ENCODE measurements at regions not wholly inside any gene's neighbourhood (a gene's known extent, or its start where the extent isn't known, plus 50 kb on each side); places are given as distances from the start of the nearest gene placed in this dataset.

DNA sequence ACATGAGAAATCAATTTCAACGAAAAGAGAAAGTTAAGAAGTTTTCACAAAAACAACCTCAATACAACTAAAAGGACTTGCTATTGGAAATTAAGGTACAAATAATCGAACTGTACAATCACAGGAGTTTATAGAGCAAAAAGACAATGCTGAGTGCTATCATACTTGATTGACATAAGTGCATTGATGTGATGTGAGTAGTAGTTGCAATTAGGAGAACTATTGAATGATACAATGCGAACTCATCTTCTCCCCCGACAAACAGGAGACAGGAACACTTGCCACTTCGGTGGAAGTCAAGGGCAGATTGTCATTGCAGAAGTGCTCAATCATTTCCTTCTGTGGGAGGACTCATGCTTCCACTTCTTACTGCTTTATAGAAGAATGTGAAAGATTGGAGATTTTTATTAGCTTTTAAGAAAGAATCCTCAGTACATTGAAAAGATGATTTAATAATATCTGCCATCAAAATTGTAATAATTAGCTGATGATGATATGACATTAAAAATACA, 276.6 kb upstream of the MPDZ start:
- no peaks in the 10 kb centered on the region for H3K27me3 Mint-ChIP-seq (ENCODE audit: insufficient read depth)
- H3K36me3 Mint-ChIP-seq (ENCODE audit: low read depth), result no peaks in the 10 kb centered on the region
- no peak overlapping the region for H3K4me3 Mint-ChIP-seq
- no peaks in the 10 kb centered on the region for H3K36me3 ChIP-seq (ENCODE audit: control insufficient read depth, insufficient read depth, low read length)
- no peak overlapping the region for H3K27ac ChIP-seq (ENCODE audit: low read depth, low read length)
- 63 to 98% methylated on average over 2 to 5 of the region's 5 CpGs for WGBS, 2 experiments (ENCODE audit: insufficient coverage in 1 of 2, insufficient read length in 1 of 2)
- no peak overlapping the region for H3K4me3 ChIP-seq (ENCODE audit: low read length)
- H3K9me3 Mint-ChIP-seq, result no peaks in the 10 kb centered on the region
- no peak for DNase-seq
- H3K4me1 ChIP-seq (ENCODE audit: control insufficient read depth, insufficient read depth, low read length), result no peaks in the 10 kb centered on the region
- no peak overlapping the region for H3K9ac ChIP-seq (ENCODE audit: extremely low read depth, low read length, poor library complexity, severe bottlenecking)
- H3K9me3 ChIP-seq (ENCODE audit: control insufficient read depth, low read length), result no peaks in the 10 kb centered on the region
- no peaks in the 10 kb centered on the region for H3K27me3 ChIP-seq (ENCODE audit: control insufficient read depth, insufficient read depth, low read length, poor library complexity, severe bottlenecking)
- H3K4me1 Mint-ChIP-seq, result peaks cover 3% of the 10 kb centered on the region
- H3K27ac Mint-ChIP-seq, result no peak overlapping the region
- TF ChIP-seq, protein P1, sequence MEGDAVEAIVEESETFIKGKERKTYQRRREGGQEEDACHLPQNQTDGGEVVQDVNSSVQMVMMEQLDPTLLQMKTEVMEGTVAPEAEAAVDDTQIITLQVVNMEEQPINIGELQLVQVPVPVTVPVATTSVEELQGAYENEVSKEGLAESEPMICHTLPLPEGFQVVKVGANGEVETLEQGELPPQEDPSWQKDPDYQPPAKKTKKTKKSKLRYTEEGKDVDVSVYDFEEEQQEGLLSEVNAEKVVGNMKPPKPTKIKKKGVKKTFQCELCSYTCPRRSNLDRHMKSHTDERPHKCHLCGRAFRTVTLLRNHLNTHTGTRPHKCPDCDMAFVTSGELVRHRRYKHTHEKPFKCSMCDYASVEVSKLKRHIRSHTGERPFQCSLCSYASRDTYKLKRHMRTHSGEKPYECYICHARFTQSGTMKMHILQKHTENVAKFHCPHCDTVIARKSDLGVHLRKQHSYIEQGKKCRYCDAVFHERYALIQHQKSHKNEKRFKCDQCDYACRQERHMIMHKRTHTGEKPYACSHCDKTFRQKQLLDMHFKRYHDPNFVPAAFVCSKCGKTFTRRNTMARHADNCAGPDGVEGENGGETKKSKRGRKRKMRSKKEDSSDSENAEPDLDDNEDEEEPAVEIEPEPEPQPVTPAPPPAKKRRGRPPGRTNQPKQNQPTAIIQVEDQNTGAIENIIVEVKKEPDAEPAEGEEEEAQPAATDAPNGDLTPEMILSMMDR (conservative IDR thresholded peaks at IDR 0.05), result no peak

DNA sequence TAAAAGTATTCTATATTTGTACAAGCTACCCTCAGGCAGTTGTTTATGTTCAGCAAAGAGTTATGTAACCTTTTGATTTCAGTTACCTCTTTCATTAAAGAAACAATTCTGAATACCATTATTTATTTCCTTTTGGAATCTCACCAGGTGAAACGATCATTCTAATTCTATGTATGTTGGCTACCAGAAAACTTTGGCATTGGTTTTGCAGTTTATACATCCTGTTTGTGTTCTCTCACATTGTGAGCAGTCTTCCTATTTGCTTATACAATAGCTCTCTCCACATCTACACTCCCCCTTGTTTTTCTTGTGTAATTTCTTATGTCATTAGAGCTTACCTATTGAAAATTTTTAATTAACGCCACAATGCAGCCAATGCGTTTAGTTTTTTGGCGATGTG, 276.0 kb upstream of the MPDZ start:
- 98% methylated on average over 4 of the region's 4 CpGs; no CpG with 5 or more reads in 1 of the 2 experiments for WGBS, 2 experiments (ENCODE audit: insufficient coverage in 1 of 2, insufficient read length in 1 of 2)
- H3K27me3 Mint-ChIP-seq (ENCODE audit: insufficient read depth), result no peaks in the 10 kb centered on the region
- peaks cover 2% of the 10 kb centered on the region for H3K4me1 Mint-ChIP-seq
- no peak for DNase-seq
- no peak overlapping the region for H3K4me3 ChIP-seq (ENCODE audit: low read length)
- H3K9ac ChIP-seq (ENCODE audit: extremely low read depth, low read length, poor library complexity, severe bottlenecking), result no peak overlapping the region
- H3K36me3 Mint-ChIP-seq (ENCODE audit: low read depth), result no peaks in the 10 kb centered on the region
- H3K4me3 Mint-ChIP-seq, result no peak overlapping the region
- no peak overlapping the region for H3K27ac ChIP-seq (ENCODE audit: low read depth, low read length)
- TF ChIP-seq, protein P1 (conservative IDR thresholded peaks at IDR 0.05), result no peak
- H3K9me3 Mint-ChIP-seq, result no peaks in the 10 kb centered on the region
- H3K27ac Mint-ChIP-seq, result no peak overlapping the region
- H3K36me3 ChIP-seq (ENCODE audit: control insufficient read depth, insufficient read depth, low read length), result no peaks in the 10 kb centered on the region
- H3K9me3 ChIP-seq (ENCODE audit: control insufficient read depth, low read length), result no peaks in the 10 kb centered on the region
- H3K4me1 ChIP-seq (ENCODE audit: control insufficient read depth, insufficient read depth, low read length), result no peaks in the 10 kb centered on the region
- no peaks in the 10 kb centered on the region for H3K27me3 ChIP-seq (ENCODE audit: control insufficient read depth, insufficient read depth, low read length, poor library complexity, severe bottlenecking)

DNA sequence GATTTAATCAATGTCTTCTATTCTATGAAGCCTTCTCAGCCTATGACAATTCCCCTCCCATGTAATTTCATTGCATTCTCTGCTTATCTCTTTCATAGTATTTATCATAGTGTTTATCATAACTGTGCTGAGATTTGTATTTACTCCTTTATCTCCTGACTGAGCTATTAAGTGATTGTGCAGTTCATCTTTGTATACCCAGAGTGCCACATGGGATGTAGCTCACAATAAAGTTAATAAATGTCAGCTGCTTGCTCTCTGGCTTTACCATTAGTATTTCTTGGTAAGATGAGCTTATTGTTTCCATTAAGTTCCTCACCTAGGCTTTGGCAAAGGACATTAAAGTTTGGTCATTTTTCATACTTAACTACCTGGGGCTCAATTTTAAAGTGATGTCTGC, 275.1 kb upstream of the MPDZ start:
- Histone ChIP-seq H3K9ac (ENCODE audit: extremely low read depth, low read length, poor library complexity, severe bottlenecking) (no peak overlapping the region), H3K4me3 (ENCODE audit: low read length) (no peak overlapping the region), H3K9me3 (ENCODE audit: control insufficient read depth, low read length) (no peaks in the 10 kb centered on the region), H3K36me3 (ENCODE audit: control insufficient read depth, insufficient read depth, low read length) (no peaks in the 10 kb centered on the region), H3K4me1 (ENCODE audit: control insufficient read depth, insufficient read depth, low read length) (no peaks in the 10 kb centered on the region), H3K27me3 (ENCODE audit: control insufficient read depth, insufficient read depth, low read length, poor library complexity, severe bottlenecking) (no peaks in the 10 kb centered on the region), H3K27ac (ENCODE audit: low read depth, low read length) (no peak overlapping the region)
- H3K9me3 Mint-ChIP-seq, result no peaks in the 10 kb centered on the region
- DNase-seq, result no peak
- H3K4me1 Mint-ChIP-seq, result no peaks in the 10 kb centered on the region
- TF ChIP-seq, protein P1 (conservative IDR thresholded peaks at IDR 0.05), result no peak
- H3K36me3 Mint-ChIP-seq (ENCODE audit: low read depth), result no peaks in the 10 kb centered on the region
- H3K27me3 Mint-ChIP-seq (ENCODE audit: insufficient read depth), result no peaks in the 10 kb centered on the region
- no peak overlapping the region for H3K27ac Mint-ChIP-seq
- H3K4me3 Mint-ChIP-seq, result no peak overlapping the region
